Eye (tissue), 1 donor: ENCODE measurements at regions not wholly inside any gene's neighbourhood (a gene's known extent, or its start where the extent isn't known, plus 50 kb on each side); places are given as distances from the start of the nearest gene placed in this dataset.

Source experiments
- DNase-seq: peaks from one replicate; pipeline ENCODE4 v3.0.0-alpha.2; 2015

DNA sequence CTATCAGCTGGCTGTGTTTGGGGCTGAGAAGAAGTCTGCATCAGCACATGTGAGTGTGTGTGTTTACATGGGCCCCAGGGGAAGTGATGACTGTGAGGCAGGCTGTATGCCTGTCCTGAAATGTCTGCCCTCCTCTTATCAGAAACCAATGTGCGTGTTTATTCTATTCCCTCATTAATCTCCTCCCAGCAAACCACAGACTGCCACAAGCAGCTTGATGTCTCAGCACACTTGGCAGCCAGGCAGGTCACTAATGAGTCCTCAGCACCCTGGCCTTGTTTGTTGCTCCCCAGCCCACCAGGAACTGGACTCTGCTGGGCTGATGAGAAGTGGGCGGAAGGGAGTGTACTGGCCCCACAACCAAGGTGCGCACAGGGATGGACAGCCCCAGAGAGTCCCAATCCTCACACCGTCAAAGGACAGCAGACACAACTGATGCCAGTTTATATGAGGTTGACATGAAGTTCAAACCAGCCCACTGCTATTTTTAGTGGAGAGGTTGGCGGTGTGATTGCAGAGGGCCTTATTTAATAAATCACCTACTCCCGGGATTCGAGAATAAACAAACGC is 225.8 kb downstream of the ETS1 start:
- peak; percentile 26 for DNase-seq

- no peak for DNase-seq
Observed at GRCh38 chr11:128359515-128359914, 227.8 kb downstream of the ETS1 start.

GRCh38 chr11:128357073-128357472 is 230.3 kb downstream of the ETS1 start:
- DNase-seq: peak; percentile 63

DNA sequence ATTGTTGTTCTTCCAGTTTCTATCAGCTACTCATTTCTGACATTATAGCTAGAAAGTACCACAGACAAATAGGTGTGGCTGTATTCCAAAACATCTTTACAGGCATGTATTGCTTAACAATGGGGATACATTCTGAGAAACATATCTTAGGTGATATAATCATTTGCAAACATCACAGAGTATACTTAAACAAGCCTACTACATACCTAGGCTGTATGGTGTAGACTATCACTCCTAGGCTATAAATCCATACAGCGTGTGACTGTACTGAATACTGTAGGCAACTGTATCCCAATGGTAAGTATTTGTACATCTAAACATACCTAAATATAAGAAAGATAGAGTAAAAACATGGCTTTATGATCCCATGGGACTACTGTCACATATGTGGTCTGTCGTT is 231.8 kb downstream of the ETS1 start:
- no peak for DNase-seq

DNA sequence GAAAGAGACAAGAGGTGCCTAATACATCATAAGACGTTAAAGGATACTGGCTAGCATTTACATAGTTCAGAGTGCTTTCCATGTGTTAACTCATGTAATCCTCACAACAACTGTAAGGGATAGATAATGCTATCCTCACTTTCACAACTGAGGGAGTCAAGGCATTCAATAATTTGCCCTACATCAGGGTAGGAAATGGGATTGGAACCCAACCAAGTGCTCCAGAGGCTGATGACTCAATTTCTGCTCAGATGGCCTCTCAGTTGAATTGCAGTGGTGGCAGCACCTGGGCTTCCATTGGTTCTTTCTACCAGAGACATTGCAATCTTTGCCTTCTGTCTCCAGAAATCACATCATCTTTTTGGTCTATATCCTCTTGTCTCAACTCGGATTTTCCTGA is 232.9 kb downstream of the ETS1 start:
- no peak for DNase-seq

- no peak for DNase-seq
Observed at GRCh38 chr11:128351168-128351567, 236.2 kb downstream of the ETS1 start.

GRCh38 chr11:128349650-128350299 is 237.6 kb downstream of the ETS1 start:
- no peak for DNase-seq

DNA sequence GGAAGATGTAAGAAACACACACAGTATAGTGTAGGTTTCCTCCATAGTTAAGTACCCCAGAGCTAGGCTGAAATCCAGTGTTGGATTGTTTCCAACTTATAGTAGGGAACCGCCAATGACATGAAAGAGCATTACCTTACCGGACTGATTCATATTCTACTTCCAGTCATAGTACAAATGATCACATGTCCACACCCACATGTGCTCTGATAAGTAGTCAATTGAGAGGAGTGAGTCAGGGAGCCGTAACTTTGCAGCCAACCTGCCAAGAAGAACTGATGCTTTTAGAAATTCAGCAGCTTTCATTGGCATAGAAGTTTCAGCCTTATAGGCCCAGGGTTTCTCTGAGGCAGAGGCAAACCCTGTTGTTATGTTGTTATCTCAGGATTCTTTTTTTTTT is 240.6 kb downstream of the ETS1 start:
- no peak for DNase-seq

DNA sequence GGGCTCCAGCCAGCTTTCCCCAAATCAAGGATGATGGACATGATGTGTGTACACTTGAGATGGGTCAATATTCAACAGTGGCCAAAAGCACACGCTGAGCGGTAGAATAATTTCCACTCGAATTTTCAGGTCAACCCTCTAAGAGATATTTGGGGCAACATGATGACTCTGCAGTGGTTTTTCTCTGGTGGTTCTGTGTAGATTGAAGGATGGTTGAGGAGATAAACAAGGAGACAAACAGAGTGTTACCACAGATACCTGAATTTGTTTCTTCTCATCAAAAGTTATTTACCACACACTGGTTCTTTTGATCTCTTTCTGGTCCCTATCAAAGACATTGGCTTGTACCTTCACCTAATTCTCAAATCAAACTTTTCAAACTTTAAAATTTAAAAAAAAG is 242.0 kb downstream of the ETS1 start:
- DNase-seq: no peak

- no peak for DNase-seq
Observed at GRCh38 chr11:128343870-128344269, 243.5 kb downstream of the ETS1 start.

- DNase-seq: no peak
Observed at GRCh38 chr11:128343135-128343514, 244.2 kb downstream of the ETS1 start.

GRCh38 chr11:128342511-128343134 is 244.7 kb downstream of the ETS1 start:
- DNase-seq: peak; percentile 38

GRCh38 chr11:128341280-128342248 is 245.8 kb downstream of the ETS1 start:
- no peak for DNase-seq

- DNase-seq: no peak
Observed at GRCh38 chr11:128339792-128340191, 247.6 kb downstream of the ETS1 start.

DNA sequence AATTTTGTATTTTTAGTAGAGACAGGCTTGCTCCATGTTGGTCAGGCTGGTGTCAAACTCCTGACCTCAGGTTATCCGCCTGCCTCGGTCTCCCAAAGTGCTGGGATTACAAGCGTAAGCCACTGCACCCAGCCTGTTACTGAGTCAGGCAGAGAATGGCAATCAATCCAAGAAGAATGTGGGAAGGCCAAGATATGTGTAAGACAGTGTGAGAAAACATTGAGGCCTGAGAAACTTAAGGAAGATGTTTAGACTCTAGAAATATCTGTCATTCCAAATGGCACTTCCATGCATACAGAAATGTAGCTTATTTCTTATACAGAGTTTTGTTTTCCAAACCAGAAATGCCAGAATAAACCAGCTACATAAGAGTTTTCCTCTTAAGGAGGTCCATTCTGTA is 248.5 kb downstream of the ETS1 start:
- DNase-seq: no peak

GRCh38 chr11:128336203-128336602 is 251.2 kb downstream of the ETS1 start:
- no peak for DNase-seq

GRCh38 chr11:128335729-128336128 is 251.6 kb downstream of the ETS1 start:
- DNase-seq: no peak

- no peak for DNase-seq
Observed at GRCh38 chr11:128334311-128335044, 252.9 kb downstream of the ETS1 start.

GRCh38 chr11:128331317-128331716 is 256.0 kb downstream of the ETS1 start:
- DNase-seq: no peak

GRCh38 chr11:128330203-128330602 is 257.2 kb downstream of the ETS1 start:
- DNase-seq: no peak

DNA sequence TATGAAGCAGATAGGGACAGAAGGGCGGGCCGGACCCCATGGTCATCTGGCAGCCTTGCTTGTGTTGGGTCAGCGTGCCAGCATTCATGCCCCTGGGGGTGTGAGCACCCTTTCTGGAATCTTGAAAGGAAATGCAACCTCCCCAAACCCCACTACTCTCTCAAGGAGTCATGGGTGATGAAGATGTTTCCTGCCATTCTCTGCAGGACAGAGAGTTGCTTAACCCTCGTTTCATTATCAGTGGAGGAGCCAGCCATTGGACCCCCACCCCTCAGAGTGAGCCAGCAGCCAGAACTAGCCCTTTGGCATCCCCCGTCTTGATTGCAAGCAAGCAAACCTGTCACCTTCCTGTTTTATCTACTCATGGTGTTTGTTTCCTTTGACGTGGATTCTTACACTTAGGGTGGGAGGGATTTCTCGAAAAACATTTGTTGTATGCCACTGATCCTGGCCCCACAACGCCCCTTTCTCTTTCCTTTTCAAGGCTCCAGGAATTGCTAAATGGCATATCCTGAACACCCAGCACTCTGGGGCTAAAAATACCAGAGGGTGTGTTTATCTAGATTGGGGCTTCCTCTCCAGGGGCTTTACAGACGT is 258.3 kb downstream of the ETS1 start:
- DNase-seq: no peak

GRCh38 chr11:128327274-128327673 is 260.1 kb downstream of the ETS1 start:
- no peak for DNase-seq
